IMR-90 (cell line): ENCODE measurements at regions not wholly inside any gene's neighbourhood (a gene's known extent, or its start where the extent isn't known, plus 50 kb on each side); places are given as distances from the start of the nearest gene placed in this dataset.
"Not testable (repeated sequence)": the region's sequence is repeated elsewhere in the genome, so short reads cannot be mapped to it uniquely, and the experiment has no call there.

Source experiments
- ATAC-seq: fragments of 200-7000 bp; cut with Tn5 transposase; 2 replicates; pipeline ENCODE4 v1.9.1; 2020; ENCODE audit warnings: low read depth, mild to moderate bottlenecking, moderate library complexity
- BruUV-seq: library from RNA; stranded (reverse); fragments of 400-500 nt; replicated peaks from 2 replicates; lab custom pipeline; 2021; lab: Mats Ljungman, UMichigan
- CTCF ChIA-PET: fragments of 300-600 bp; formaldehyde crosslinking; extraction: SDS; loops from one replicate; lab custom pipeline; 2021; ENCODE audit warnings: antibody characterized with exemption; lab: Yijun Ruan, JAX
- POLR2A ChIA-PET: fragments of 300-600 bp; sonication (Branson Sonifier 250); formaldehyde crosslinking; loops from one replicate; lab custom pipeline; 2022; ENCODE audit warnings: antibody characterized with exemption; ENCODE audit not compliant: unreplicated experiment; lab: Charles Lee
- DNase-seq: peaks from one replicate; pipeline ENCODE4 v3.0.0; 2013
- H2AFZ ChIP-seq: replicated peaks from 2 replicates; pipeline ENCODE3; 2013; ENCODE audit warnings: low read length, mild to moderate bottlenecking; ENCODE audit not compliant: poor library complexity
- H2AK5ac ChIP-seq: 2 replicates; pipeline ENCODE4 v1.6.1; 2013; ENCODE audit warnings: low read depth, low read length, inconsistent platforms
- H2AK9ac ChIP-seq: replicated peaks from 2 replicates; pipeline ENCODE3; 2013; ENCODE audit warnings: mild to moderate bottlenecking, low read depth, low read length, moderate library complexity; ENCODE audit not compliant: poor library complexity
- H2BK120ac ChIP-seq: 2 replicates; pipeline ENCODE4 v1.6.1; 2013; ENCODE audit warnings: low read depth, low read length, inconsistent platforms
- H2BK15ac ChIP-seq: 3 replicates; pipeline ENCODE4 v1.6.1; 2013; ENCODE audit warnings: low read depth, low read length, inconsistent platforms
- H2BK20ac ChIP-seq: 2 replicates; pipeline ENCODE4 v1.6.1; 2013; ENCODE audit warnings: low read depth, mild to moderate bottlenecking, inconsistent platforms, low read length, moderate library complexity
- H2BK5ac ChIP-seq: 2 replicates; pipeline ENCODE4 v1.6.1; 2013; ENCODE audit warnings: mild to moderate bottlenecking, low read depth, low read length, inconsistent platforms; ENCODE audit not compliant: poor library complexity, severe bottlenecking
- H3K14ac ChIP-seq: replicated peaks from 2 replicates; pipeline ENCODE4 v1.6.1; 2013; ENCODE audit warnings: low read depth, low read length, inconsistent platforms
- H3K18ac ChIP-seq: 2 replicates; pipeline ENCODE4 v1.6.1; 2013; ENCODE audit warnings: low read depth, low read length, control low read depth
- H3K23ac ChIP-seq: 2 replicates; pipeline ENCODE4 v1.6.1; 2013; ENCODE audit warnings: low read depth, low read length, inconsistent platforms
- H3K27ac ChIP-seq: 2 replicates; pipeline ENCODE4 v1.5.1; 2013; ENCODE audit warnings: mild to moderate bottlenecking, control low read depth, low read length; ENCODE audit not compliant: insufficient read depth
- H3K27me3 ChIP-seq: 2 replicates; pipeline ENCODE4 v1.6.1; 2013; ENCODE audit warnings: low read length; ENCODE audit not compliant: control insufficient read depth, insufficient read depth
- H3K36me3 ChIP-seq: 2 replicates; pipeline ENCODE4 v1.6.1; 2013; ENCODE audit warnings: low read length, mixed read lengths; ENCODE audit not compliant: control insufficient read depth, insufficient read depth
- H3K4ac ChIP-seq: 2 replicates; pipeline ENCODE4 v1.6.1; 2013; ENCODE audit warnings: low read depth, low read length, inconsistent platforms
- H3K4me1 ChIP-seq: 2 replicates; pipeline ENCODE4 v1.6.1; 2013; ENCODE audit warnings: low read length, mixed read lengths; ENCODE audit not compliant: control insufficient read depth, insufficient read depth
- H3K4me2 ChIP-seq: 2 replicates; pipeline ENCODE4 v1.6.1; 2013; ENCODE audit warnings: low read depth, mild to moderate bottlenecking, control low read depth, low read length, moderate library complexity
- H3K4me3 ChIP-seq: 2 replicates; pipeline ENCODE4 v1.5.1; 2013; ENCODE audit warnings: low read depth, mild to moderate bottlenecking, control low read depth, low read length, moderate library complexity; ENCODE audit not compliant: insufficient read depth
- H3K56ac ChIP-seq: 2 replicates; pipeline ENCODE4 v1.6.1; 2013; ENCODE audit warnings: low read length, inconsistent platforms; ENCODE audit not compliant: insufficient read depth; ENCODE audit errors: extremely low read depth
- H3K79me1 ChIP-seq, 2 experiments: 2 replicates each; pipeline ENCODE4 v1.6.1; 2013; ENCODE audit warnings: low read length in 2 of 2, inconsistent platforms in 1 of 2, low read depth in 1 of 2
- H3K9ac ChIP-seq: 2 replicates; pipeline ENCODE4 v1.6.1; 2013; ENCODE audit warnings: low read depth, low read length, control low read depth
- H3K9me1 ChIP-seq: 2 replicates; pipeline ENCODE4 v1.6.1; 2013; ENCODE audit warnings: low read length, inconsistent platforms; ENCODE audit not compliant: insufficient read depth
- H3K9me3 ChIP-seq: 2 replicates; pipeline ENCODE4 v1.6.1; 2013; ENCODE audit warnings: low read length; ENCODE audit not compliant: control insufficient read depth, insufficient read depth
- H4K20me1 ChIP-seq: 2 replicates; pipeline ENCODE4 v1.6.1; 2013; ENCODE audit warnings: low read length, inconsistent platforms; ENCODE audit not compliant: insufficient read depth
- H4K5ac ChIP-seq: 2 replicates; pipeline ENCODE4 v1.6.1; 2013; ENCODE audit warnings: mild to moderate bottlenecking, low read depth, low read length, control low read depth
- H4K8ac ChIP-seq, 2 experiments: 2 replicates each; pipeline ENCODE4 v1.6.1; 2013; ENCODE audit warnings: low read depth in 2 of 2, low read length in 2 of 2, control low read depth in 1 of 2, inconsistent platforms in 1 of 2
- H4K91ac ChIP-seq: 2 replicates; pipeline ENCODE4 v1.6.1; 2013; ENCODE audit warnings: low read depth, low read length, inconsistent platforms; ENCODE audit not compliant: insufficient read depth
- WGBS, 2 experiments: methylation state at CpG; one replicate each; pipeline versions ENCODE4 v1.1.5 to v1.1.7; 2013; ENCODE audit warnings: missing lambda C conversion rate in 2 of 2; ENCODE audit not compliant: insufficient read length in 1 of 2; ENCODE audit errors: extremely low coverage in 2 of 2; 5-methylcytosine and 5-hydroxymethylcytosine counted together
- dilution Hi-C: fragments of 300-500 bp; cut with HindIII; formaldehyde crosslinking; loops from one replicate; pipeline ENCODE4 v1.14.3; 2018; ENCODE audit warnings: low sequenced_read_pairs; ENCODE audit not compliant: unreplicated experiment
- in situ Hi-C: fragments of 300-500 bp; cut with MboI; formaldehyde crosslinking; loops from 3 replicates; pipeline ENCODE4 v1.14.3; 2019; ENCODE audit warnings: low sequenced_read_pairs, inconsistent platforms, mixed read lengths
- intact Hi-C: fragments of 100-400 bp; cut with micrococcal nuclease; formaldehyde crosslinking; loops from 2 replicates; pipeline ENCODE4 v1.10.0; 2022

- H3K4me3 ChIP-seq, H2AK5ac ChIP-seq, ATAC-seq, H4K20me1 ChIP-seq, dilution Hi-C loops, H3K56ac ChIP-seq, H2AFZ ChIP-seq, H2BK5ac ChIP-seq, H3K27ac ChIP-seq, H3K18ac ChIP-seq, intact Hi-C loops, H3K4ac ChIP-seq, H3K79me1 ChIP-seq, H2BK15ac ChIP-seq, BruUV-seq, POLR2A ChIA-PET, H2BK20ac ChIP-seq, H2AK9ac ChIP-seq, H3K27me3 ChIP-seq, H3K4me2 ChIP-seq, H3K9ac ChIP-seq, H4K5ac ChIP-seq, H2BK120ac ChIP-seq, H4K8ac ChIP-seq, H3K4me1 ChIP-seq, H3K9me1 ChIP-seq, H3K23ac ChIP-seq, H3K9me3 ChIP-seq, CTCF ChIA-PET, DNase-seq, H3K36me3 ChIP-seq, H4K91ac ChIP-seq, in situ Hi-C loops, H3K14ac ChIP-seq: not testable (repeated sequence)
- no CpG with 5 or more reads among the region's 2 CpGs for WGBS, 2 experiments
Measured at GRCh38 chr2:89305623-89306022, 614.1 kb downstream of the RPIA start.

- H2BK15ac ChIP-seq, H4K91ac ChIP-seq, in situ Hi-C loops, H3K9me3 ChIP-seq, H4K20me1 ChIP-seq, H3K27me3 ChIP-seq, H3K18ac ChIP-seq, DNase-seq, H3K36me3 ChIP-seq, H3K27ac ChIP-seq, H3K4me3 ChIP-seq, dilution Hi-C loops, ATAC-seq, H3K9ac ChIP-seq, H3K9me1 ChIP-seq, H4K5ac ChIP-seq, H3K14ac ChIP-seq, BruUV-seq, H2AFZ ChIP-seq, H3K4me2 ChIP-seq, H4K8ac ChIP-seq, H3K56ac ChIP-seq, H2AK9ac ChIP-seq, intact Hi-C loops, H3K23ac ChIP-seq, H2BK120ac ChIP-seq, H2BK20ac ChIP-seq, POLR2A ChIA-PET, H3K4me1 ChIP-seq, H2AK5ac ChIP-seq, CTCF ChIA-PET, H3K4ac ChIP-seq, H2BK5ac ChIP-seq, H3K79me1 ChIP-seq: not testable (repeated sequence)
- WGBS, 2 experiments, result no CpG with 5 or more reads among the region's 8 CpGs
Measured at GRCh38 chr2:89306869-89307637, 615.6 kb downstream of the RPIA start.
